ENCODE measurements at regions not wholly inside any gene's neighbourhood (a gene's known extent, or its start where the extent isn't known, plus 50 kb on each side); places are given as distances from the start of the nearest gene placed in this dataset.

DNA sequence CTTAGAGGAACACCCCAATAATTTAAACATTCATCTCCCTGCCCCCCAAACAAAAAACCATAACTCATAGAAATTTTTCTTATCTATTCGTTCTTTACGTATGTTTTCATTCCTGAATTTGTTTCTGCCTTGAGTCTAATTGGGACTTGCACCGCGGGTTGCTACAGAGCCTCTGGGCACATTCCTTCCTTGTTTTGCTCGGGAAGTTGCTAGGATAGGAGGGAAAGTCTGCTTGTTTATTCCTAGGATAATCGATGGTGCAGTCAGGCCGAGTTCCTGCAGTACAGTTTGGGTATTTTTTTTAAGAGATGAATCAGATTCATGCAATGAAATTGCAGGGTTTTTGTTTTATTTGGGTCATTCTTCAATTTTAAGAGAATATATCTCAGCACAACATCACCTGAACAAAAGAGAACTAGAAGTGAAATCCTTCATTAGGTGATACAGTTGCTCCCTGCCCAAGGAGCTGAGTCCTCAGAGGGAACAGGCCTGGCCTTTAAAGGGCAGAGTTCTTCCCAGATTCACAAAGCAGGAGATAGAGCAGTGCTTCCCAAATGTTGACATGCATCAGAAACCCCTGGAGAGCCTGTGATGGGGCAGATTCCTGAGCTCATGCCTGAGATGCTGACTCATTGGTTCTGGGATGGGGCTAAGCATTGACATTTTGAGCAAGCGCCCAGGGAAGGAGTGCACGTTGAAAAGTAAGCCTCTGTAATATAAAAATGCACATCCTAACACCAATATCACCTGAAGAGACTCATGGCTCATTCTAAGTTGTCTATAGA, 114.9 kb upstream of the FAM9B start:
- TF ChIP-seq POLR2A (IDR thresholded peaks at IDR 0.05): no peak
- TF ChIP-seq CTCF (IDR thresholded peaks at IDR 0.05): no peak
